Activated gamma-delta T cell treated with Interleukin-2 at 50 U/mL for 16 hours (primary cell): ENCODE measurements at regions not wholly inside any gene's neighbourhood (a gene's known extent, or its start where the extent isn't known, plus 50 kb on each side); places are given as distances from the start of the nearest gene placed in this dataset.

Source experiments
- DNase-seq: peaks from one replicate; pipeline ENCODE4 v3.0.0-alpha.2; 2020

DNA sequence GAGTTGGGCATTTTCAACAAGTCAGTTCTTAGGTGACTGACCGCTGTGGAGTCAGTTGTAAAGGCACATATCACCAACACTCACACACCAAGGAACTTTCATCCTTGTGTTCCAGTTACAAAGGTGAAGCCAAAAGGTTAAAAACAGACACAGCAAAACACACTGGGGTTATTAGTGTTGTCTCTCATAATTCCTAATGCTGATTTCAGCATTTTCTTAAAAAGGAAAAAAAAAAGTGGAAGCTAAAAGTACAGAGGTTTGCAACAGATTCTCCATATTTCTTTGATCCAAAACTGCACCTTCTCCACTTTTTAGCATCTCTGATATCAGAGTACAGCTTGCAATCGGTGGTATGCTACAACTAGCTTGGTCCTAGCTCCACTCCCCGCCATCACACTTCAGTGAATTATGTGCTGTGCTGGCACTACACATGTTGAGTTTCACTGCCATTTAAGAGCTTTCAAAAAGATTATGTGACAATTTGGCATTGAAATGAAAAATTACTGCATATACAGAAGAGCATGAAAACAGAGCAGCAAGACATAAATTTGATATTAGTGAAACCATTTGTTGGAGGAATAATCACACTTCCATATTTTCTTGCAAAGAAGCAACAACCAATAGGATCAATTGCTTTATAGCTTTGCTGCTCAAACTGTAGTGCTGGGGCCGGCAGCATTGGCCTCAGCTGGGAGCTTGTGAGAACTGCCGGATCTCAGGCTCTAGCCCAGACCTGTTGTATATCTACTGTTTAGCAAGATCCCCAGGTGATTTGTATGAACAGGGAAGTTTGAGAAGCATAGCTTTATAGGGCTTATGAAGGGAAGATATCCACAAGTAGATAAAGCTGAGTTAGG, 62.3 kb upstream of the DAPL1 start:
- DNase-seq: no peak

DNA sequence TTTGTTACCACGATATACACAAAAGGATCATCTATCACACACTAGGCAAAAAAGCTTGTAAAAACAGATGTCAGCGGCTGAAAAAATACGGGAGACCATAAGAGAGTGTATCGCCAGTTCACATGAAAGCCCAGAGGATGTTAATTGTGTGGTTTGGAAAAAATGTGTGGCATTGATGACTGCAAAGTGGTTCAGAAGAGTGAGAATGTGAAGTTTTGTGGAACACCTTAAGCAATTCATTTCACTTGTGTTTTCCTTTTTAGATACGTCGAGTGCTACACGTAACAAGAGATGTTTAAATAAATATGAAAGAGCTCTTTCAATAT, 61.7 kb upstream of the DAPL1 start:
- DNase-seq: no peak

- DNase-seq: no peak
Measured at GRCh38 chr2:158734442-158734841, 60.7 kb upstream of the DAPL1 start.

DNA sequence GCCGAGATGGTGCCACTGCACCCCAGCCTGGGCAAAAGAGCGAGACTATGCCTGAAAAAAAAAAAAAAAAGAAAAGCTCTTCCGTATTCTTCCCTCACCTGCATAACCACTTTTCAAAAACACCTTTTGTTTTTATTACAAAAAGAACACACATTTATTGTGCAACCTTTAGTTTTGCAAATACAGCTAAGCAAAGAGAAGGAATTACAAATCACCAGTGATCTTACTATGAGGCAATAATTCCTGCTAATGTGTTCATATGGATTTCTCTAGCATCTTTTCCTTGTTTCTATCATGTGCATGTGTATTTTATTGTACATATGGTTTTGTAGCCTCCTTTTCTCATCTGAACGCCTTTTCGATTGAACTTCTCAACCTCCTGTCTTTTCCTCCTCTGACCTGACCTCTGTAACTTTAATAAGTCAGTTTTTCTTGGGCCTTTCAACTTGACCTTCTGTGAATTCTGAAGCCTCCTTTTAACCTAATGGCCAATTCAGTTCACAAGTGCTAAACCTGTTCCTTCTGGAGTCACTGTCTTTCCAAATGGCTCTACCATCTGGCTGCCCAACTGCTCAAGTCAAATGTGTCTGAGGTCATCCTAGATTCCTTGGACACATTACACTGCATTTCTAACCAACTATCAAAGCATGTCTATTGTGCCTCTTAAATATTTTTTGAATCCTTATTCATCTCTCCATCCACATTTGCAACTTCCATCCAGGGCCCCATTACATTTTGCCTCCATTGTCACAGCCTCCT, 59.1 kb upstream of the DAPL1 start:
- DNase-seq: no peak

GRCh38 chr2:158738363-158738762, 56.8 kb upstream of the DAPL1 start:
- no peak for DNase-seq

DNA sequence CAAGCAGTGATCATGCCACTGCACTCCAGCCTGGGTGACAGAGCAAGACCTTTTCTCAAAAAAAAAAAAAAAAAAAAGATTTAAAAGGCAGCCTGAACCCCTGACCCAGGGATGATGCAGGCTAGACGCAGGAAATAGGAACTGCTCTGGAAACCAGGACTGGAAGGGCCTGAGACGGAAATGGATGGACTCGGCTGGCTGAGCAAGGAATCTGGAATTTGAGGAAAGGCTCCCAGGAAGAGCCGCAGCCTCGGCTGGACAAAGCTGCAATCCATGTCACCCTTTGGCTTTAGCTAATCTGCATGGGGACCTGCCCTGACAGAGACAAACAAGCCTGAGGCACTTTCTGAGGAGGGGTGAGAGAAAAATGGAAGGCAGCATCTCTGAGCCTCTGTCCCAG, 55.0 kb upstream of the DAPL1 start:
- no peak for DNase-seq

DNA sequence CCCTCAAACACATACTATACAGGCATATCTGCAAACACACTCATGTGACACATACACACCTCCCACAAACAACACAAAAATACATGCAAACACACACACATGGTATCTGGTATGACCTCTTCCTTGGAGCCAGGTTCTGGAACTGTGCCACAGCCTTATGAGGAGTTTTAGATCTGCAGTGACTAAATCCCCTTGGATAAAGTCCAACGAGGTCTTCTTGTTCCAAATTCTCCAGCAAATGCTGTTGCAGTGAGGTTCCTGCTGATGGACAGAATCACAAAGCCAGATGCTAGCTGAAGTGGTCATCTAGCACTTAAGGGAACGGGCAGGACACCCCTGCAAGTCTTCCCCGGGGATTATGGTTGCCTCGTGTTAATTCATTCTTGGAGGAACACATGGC, 54.5 kb upstream of the DAPL1 start:
- no peak for DNase-seq

DNA sequence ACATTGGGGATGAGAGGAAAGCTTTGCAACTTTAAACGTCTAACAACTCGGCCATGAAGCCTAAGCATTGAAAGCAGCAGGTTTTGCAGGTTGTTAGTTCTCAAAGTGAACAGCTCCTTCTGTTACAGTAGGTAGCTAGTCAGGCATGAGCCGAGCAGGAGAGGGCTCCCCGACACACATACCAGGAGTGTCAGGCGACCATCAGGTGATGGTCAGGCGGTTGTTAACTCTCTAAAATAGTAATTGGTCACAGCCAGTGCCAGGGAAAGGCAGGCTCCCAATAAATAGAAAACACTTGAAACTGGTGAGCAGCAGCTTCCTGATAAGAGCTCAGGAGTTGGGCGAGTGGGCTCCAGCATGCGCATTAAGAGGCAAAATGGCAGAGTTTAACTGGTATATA, 53.5 kb upstream of the DAPL1 start:
- no peak for DNase-seq

GRCh38 chr2:158742536-158742935, 52.6 kb upstream of the DAPL1 start:
- DNase-seq: no peak

DNA sequence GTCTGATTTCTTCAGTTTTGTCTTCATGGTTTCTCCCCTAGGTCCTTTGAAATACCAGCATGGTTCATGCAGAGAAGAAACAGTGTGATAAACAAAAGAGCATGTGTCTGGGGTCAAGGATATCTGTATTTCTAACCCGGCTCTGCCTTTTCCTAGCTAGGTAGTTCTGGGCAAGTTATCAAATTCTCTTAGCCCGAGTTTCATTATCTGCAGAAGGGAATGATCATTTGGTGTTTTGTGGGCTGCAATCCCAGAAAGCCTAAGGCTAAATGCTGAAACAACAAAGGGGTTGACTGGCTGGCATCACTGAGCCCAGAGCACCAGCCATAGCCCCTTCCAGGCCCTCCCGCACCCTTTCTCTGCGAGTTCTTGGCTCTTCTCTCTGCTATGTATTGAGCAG, 51.7 kb upstream of the DAPL1 start:
- no peak for DNase-seq

DNA sequence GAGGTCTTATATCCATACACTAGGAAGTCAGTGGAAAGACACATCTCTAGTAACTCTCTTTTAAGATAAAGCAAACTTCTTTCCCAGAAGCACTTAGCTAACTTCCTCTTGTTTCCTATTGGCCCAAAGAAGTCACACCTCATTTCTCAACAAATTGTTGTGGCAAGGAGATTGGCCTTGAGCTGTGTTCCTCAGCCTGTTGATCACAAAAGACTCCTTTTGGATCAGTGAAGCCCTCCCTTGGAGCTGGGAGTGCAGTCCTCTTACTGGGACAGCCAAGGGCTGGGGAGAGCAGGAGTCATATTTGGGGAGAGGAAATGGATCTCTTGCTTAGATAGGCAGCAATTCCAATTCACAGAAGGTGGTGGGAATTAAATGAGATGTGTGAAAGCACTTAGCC, 51.2 kb upstream of the DAPL1 start:
- no peak for DNase-seq

DNA sequence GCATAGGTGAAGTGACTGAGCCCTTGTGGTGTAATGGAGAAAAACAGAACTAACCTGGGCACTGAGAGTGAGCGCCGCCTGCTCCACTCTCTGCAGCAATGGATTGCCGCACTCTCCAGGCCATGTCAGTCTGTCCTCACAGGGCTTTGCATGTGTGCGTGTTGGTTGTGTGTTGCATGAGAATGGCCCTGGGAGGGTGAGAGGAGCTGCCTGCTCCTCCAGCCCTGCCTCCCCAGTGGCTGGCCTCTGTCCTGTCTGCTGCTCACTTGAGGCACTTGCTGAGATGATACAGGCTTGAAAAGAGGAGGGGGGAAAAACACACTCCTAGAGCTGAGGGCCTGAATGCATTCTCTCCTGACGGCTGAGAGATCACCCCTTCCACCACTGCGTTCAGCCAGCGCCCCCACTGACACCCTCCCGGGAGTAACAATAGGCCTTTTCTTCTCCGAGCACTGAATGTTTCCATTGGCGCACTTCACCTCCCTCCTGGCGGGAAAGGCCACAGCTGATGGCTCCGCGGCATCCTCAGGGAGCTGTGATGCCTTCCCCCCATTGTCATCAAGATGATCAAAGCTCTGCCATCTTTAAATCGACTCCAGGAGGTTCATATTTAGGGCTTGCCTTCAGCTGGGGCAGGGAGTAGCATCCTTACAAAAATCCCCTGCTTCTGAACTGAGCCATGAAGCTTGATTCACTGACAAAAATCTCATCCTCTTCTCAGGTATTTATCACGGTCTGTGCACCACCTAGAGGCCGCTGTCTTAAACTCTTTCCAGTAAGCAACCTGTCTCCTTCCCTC, 49.9 kb upstream of the DAPL1 start:
- DNase-seq: peak; percentile 12
